ENCODE measurements at regions not wholly inside any gene's neighbourhood (a gene's known extent, or its start where the extent isn't known, plus 50 kb on each side); places are given as distances from the start of the nearest gene placed in this dataset.
"Not testable (repeated sequence)": the region's sequence is repeated elsewhere in the genome, so short reads cannot be mapped to it uniquely, and the experiment has no call there.

DNA sequence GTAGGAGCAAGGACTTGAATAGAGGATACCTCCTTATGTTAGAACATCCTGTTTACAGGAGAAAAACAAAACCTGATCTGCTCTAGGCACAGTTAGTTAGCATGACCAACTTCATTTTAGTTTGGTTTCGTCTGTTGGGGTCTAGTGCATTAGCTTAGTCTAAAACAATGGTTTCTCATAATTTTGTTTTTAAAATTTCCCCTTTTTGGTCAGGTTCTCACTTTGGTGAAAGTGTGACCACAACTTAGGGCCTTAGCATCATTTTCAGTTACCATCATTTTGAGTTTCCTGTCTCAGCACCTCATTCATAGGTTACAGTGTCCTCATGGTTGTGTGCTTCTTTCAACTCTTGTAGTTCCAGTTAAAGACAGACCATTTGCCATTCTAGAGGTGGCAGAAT lies 1277.0 kb upstream of the SLC39A10 start (continued):
- TF ChIP-seq NFIC (IDR thresholded peaks at IDR 0.05; ENCODE audit: borderline replicate concordance), result no peak
- TF ChIP-seq EP300 (IDR thresholded peaks at IDR 0.05; ENCODE audit: borderline replicate concordance in 1 of 2, low read depth in 1 of 2, low read length in 1 of 2), result no peak
- no peak for TF ChIP-seq FOSL2 (IDR thresholded peaks at IDR 0.05; ENCODE audit: borderline replicate concordance, low read depth)
- TF ChIP-seq PBX3 (IDR thresholded peaks at IDR 0.05), result no peak
- TF ChIP-seq USF1 (IDR thresholded peaks at IDR 0.05; ENCODE audit: borderline replicate concordance, low read depth), result no peak
- TF ChIP-seq JUND (IDR thresholded peaks at IDR 0.05), result no peak
- TF ChIP-seq GATA2 (CRISPR knock-in tag; IDR thresholded peaks at IDR 0.05), result no peak

- CTCF ChIA-PET; H4K20me1 ChIP-seq (ENCODE audit: insufficient read depth); H3K9ac ChIP-seq; H3K79me2 ChIP-seq (ENCODE audit: insufficient read depth); H3K27ac ChIP-seq (ENCODE audit: low read depth in 2 of 2, low read length in 1 of 2); DNase-seq; H3K27me3 ChIP-seq (ENCODE audit: insufficient read depth); H3K9me3 ChIP-seq; H2AFZ ChIP-seq (ENCODE audit: low read depth); H3K4me2 ChIP-seq; H3K36me3 ChIP-seq (replicated peaks in 1 of 2; ENCODE audit: control insufficient read depth in 1 of 2, insufficient read depth in 2 of 2, low read length in 1 of 2); H3F3A ChIP-seq (replicated peaks; ENCODE audit: insufficient read depth); H3K9me2 ChIP-seq; POLR2A ChIA-PET; H3K4me3 ChIP-seq (ENCODE audit: low read depth in 2 of 2, low read length in 1 of 2); H3K4me1 ChIP-seq (ENCODE audit: control insufficient read depth in 1 of 2, insufficient read depth in 2 of 2, low read depth in 1 of 2, low read length in 1 of 2): not testable (repeated sequence)
- WGBS (ENCODE audit: low lambda C conversion rate), result 7% methylated on average over 3 of the region's 3 CpGs
These were observed 1289.6 kb upstream of the SLC39A10 start for GRCh38 chr2:194367390-194367789.

DNA sequence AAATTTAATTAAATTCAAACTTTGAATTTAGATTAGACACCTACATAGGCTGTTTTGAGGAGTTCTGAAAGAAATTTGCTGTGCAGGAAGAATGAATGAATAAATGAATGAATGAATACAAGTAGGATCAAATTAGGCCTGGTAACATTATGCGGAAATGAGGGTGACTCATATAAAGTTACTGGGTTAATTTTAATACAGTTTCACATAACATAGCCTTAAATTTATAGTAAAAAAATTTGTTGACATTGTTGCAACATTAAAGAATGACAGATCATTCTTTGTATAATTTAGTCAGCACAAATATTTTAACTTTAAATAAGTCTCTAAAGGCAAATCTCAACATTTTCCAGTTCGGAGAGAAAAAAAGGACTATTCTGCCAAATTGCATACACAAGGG lies 1293.1 kb upstream of the SLC39A10 start:
- Histone ChIP-seq H3K79me2 (ENCODE audit: insufficient read depth) (no peaks in the 10 kb centered on the region), H3K27ac (ENCODE audit: low read depth in 2 of 2, low read length in 1 of 2) (no peak overlapping the region), H3K4me1 (ENCODE audit: control insufficient read depth in 1 of 2, insufficient read depth in 2 of 2, low read depth in 1 of 2, low read length in 1 of 2) (no peaks in the 10 kb centered on the region), H4K20me1 (ENCODE audit: insufficient read depth) (no peaks in the 10 kb centered on the region), H3K27me3 (ENCODE audit: insufficient read depth) (no peaks in the 10 kb centered on the region), H3K9me2 (no peaks in the 10 kb centered on the region), H3K4me3 (ENCODE audit: low read depth in 2 of 2, low read length in 1 of 2) (no peak overlapping the region), H3F3A (replicated peaks; ENCODE audit: insufficient read depth) (no peaks in the 10 kb centered on the region), H2AFZ (ENCODE audit: low read depth) (no peak overlapping the region), H3K9me3 (no peaks in the 10 kb centered on the region), H3K4me2 (no peak overlapping the region), H3K36me3 (replicated peaks in 1 of 2; ENCODE audit: control insufficient read depth in 1 of 2, insufficient read depth in 2 of 2, low read length in 1 of 2) (no peaks in the 10 kb centered on the region), H3K9ac (no peak overlapping the region)
- TF ChIP-seq PBX3 (IDR thresholded peaks at IDR 0.05) (no peak), FOSL2 (IDR thresholded peaks at IDR 0.05; ENCODE audit: borderline replicate concordance, low read depth) (no peak), FOXJ3 (CRISPR knock-in tag; IDR thresholded peaks at IDR 0.05) (no peak), TCF12 (IDR thresholded peaks at IDR 0.05) (no peak), TAF1 (IDR thresholded peaks at IDR 0.05; ENCODE audit: borderline replicate concordance, low read depth, low read length) (no peak), RCOR1 (IDR thresholded peaks at IDR 0.05; ENCODE audit: low read length) (no peak), GABPA (IDR thresholded peaks at IDR 0.05; ENCODE audit: low read depth) (no peak), NFIC (IDR thresholded peaks at IDR 0.05; ENCODE audit: borderline replicate concordance) (no peak), YY1 (IDR thresholded peaks at IDR 0.05; ENCODE audit: low read depth) (no peak), MXI1 (IDR thresholded peaks at IDR 0.05; ENCODE audit: low read depth, low read length) (no peak)
- TF ChIP-seq, protein P1, sequence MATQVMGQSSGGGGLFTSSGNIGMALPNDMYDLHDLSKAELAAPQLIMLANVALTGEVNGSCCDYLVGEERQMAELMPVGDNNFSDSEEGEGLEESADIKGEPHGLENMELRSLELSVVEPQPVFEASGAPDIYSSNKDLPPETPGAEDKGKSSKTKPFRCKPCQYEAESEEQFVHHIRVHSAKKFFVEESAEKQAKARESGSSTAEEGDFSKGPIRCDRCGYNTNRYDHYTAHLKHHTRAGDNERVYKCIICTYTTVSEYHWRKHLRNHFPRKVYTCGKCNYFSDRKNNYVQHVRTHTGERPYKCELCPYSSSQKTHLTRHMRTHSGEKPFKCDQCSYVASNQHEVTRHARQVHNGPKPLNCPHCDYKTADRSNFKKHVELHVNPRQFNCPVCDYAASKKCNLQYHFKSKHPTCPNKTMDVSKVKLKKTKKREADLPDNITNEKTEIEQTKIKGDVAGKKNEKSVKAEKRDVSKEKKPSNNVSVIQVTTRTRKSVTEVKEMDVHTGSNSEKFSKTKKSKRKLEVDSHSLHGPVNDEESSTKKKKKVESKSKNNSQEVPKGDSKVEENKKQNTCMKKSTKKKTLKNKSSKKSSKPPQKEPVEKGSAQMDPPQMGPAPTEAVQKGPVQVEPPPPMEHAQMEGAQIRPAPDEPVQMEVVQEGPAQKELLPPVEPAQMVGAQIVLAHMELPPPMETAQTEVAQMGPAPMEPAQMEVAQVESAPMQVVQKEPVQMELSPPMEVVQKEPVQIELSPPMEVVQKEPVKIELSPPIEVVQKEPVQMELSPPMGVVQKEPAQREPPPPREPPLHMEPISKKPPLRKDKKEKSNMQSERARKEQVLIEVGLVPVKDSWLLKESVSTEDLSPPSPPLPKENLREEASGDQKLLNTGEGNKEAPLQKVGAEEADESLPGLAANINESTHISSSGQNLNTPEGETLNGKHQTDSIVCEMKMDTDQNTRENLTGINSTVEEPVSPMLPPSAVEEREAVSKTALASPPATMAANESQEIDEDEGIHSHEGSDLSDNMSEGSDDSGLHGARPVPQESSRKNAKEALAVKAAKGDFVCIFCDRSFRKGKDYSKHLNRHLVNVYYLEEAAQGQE (IDR thresholded peaks at IDR 0.05; ENCODE audit: low read depth, low read length), result no peak
- POLR2A ChIA-PET, result no interaction called here
- WGBS (ENCODE audit: low lambda C conversion rate), result 56% methylated on average over 2 of the region's 2 CpGs
- no peak for DNase-seq
- CTCF ChIA-PET, result interaction anchor here (0.6 kb wide), 1 partner anchor 1575 kb away, joined by 3 read pairs; no protein-coding TSS in a partner anchor
